Mesenchymal stem cell (in vitro differentiated cells and primary cell): ENCODE measurements at regions not wholly inside any gene's neighbourhood (a gene's known extent, or its start where the extent isn't known, plus 50 kb on each side); places are given as distances from the start of the nearest gene placed in this dataset.

Experiments
- DNase-seq: peaks from one replicate; pipeline ENCODE4 v3.0.0-alpha.2; 2013
- H2AFZ ChIP-seq: one replicate; pipeline ENCODE4 v1.6.1; 2013; ENCODE audit warnings: low read depth, mild to moderate bottlenecking, control low read depth, inconsistent platforms, low read length, moderate library complexity
- H2AK5ac ChIP-seq: 2 replicates; pipeline ENCODE4 v1.6.1; 2013; ENCODE audit warnings: low read length, moderate library complexity, mild to moderate bottlenecking, inconsistent platforms; ENCODE audit not compliant: severe bottlenecking
- H2BK120ac ChIP-seq: one replicate; pipeline ENCODE4 v1.6.1; 2013; ENCODE audit warnings: low read depth, mild to moderate bottlenecking, inconsistent platforms, low read length, moderate library complexity
- H2BK12ac ChIP-seq, 2 experiments: one replicate each; pipeline ENCODE4 v1.6.1; 2013; ENCODE audit warnings: inconsistent platforms in 2 of 2, low read length in 2 of 2, mild to moderate bottlenecking in 2 of 2, moderate library complexity in 2 of 2, control low read depth in 1 of 2
- H2BK15ac ChIP-seq: one replicate; pipeline ENCODE4 v1.6.1; 2013; ENCODE audit warnings: mild to moderate bottlenecking, low read depth, inconsistent platforms; ENCODE audit not compliant: poor library complexity, severe bottlenecking
- H2BK5ac ChIP-seq: 2 replicates; pipeline ENCODE4 v1.6.1; 2013; ENCODE audit warnings: low read depth, mild to moderate bottlenecking, low read length, control low read depth, inconsistent platforms; ENCODE audit not compliant: poor library complexity, severe bottlenecking
- H3K14ac ChIP-seq, 2 experiments: one replicate each; pipeline ENCODE4 v1.6.1; 2013; ENCODE audit warnings: inconsistent platforms in 2 of 2, low read length in 2 of 2, control low read depth in 1 of 2, mild to moderate bottlenecking in 1 of 2, moderate library complexity in 1 of 2
- H3K18ac ChIP-seq, 2 experiments: one replicate each; pipeline ENCODE4 v1.6.1; 2013; ENCODE audit warnings: inconsistent platforms in 2 of 2, low read length in 2 of 2, control low read depth in 1 of 2, low read depth in 1 of 2, mild to moderate bottlenecking in 1 of 2
- H3K23ac ChIP-seq, 2 experiments: one replicate each; pipeline ENCODE4 v1.6.1; 2013; ENCODE audit warnings: inconsistent platforms in 2 of 2, low read length in 2 of 2, mild to moderate bottlenecking in 2 of 2, moderate library complexity in 2 of 2, control low read depth in 1 of 2
- H3K27ac ChIP-seq: 2 replicates; pipeline ENCODE4 v1.5.1; 2013; ENCODE audit warnings: mild to moderate bottlenecking, moderate library complexity, low read length, control low read depth, inconsistent platforms; ENCODE audit not compliant: poor library complexity, severe bottlenecking
- H3K27me3 ChIP-seq, 2 experiments: 2 replicates each; pipeline versions ENCODE4 v1.6.1 to v1.7.0; 2013; ENCODE audit warnings: low read length in 2 of 2, mild to moderate bottlenecking in 2 of 2, moderate library complexity in 2 of 2, control low read depth in 1 of 2, inconsistent platforms in 1 of 2; ENCODE audit not compliant: control insufficient read depth in 1 of 2, insufficient read depth in 1 of 2
- H3K36me3 ChIP-seq, 2 experiments: 2 replicates each; pipeline versions ENCODE4 v1.6.1 to v1.7.0; 2013; ENCODE audit warnings: low read length in 2 of 2, control low read depth in 1 of 2, inconsistent platforms in 1 of 2, low read depth in 1 of 2, mild to moderate bottlenecking in 1 of 2; ENCODE audit not compliant: insufficient read depth in 2 of 2, control insufficient read depth in 1 of 2
- H3K4ac ChIP-seq, 2 experiments: one replicate each; pipeline ENCODE4 v1.6.1; 2013; ENCODE audit warnings: inconsistent platforms in 2 of 2, low read length in 2 of 2, mild to moderate bottlenecking in 2 of 2, moderate library complexity in 2 of 2, control low read depth in 1 of 2, low read depth in 1 of 2
- H3K4me1 ChIP-seq: 2 replicates; pipeline ENCODE4 v1.6.1; 2013; ENCODE audit warnings: low read depth, low read length, control low read depth; ENCODE audit not compliant: control insufficient read depth, insufficient read depth
- H3K4me2 ChIP-seq: 2 replicates; pipeline ENCODE4 v1.6.1; 2013; ENCODE audit warnings: low read length, mild to moderate bottlenecking, inconsistent platforms; ENCODE audit not compliant: poor library complexity, severe bottlenecking
- H3K4me3 ChIP-seq, 2 experiments: 2 replicates each; pipeline versions ENCODE4 v1.5.1 to v1.7.0; 2013; ENCODE audit warnings: low read length in 2 of 2, mild to moderate bottlenecking in 2 of 2, control low read depth in 1 of 2, low read depth in 1 of 2; ENCODE audit not compliant: insufficient read depth in 1 of 2
- H3K79me1 ChIP-seq: replicated peaks from 2 replicates; pipeline ENCODE4 v1.6.1; 2013; ENCODE audit warnings: mild to moderate bottlenecking, control low read depth, low read length, inconsistent platforms; ENCODE audit not compliant: poor library complexity, severe bottlenecking
- H3K9ac ChIP-seq: 2 replicates; pipeline ENCODE4 v1.7.0; 2013; ENCODE audit warnings: mild to moderate bottlenecking, low read length, moderate library complexity
- H3K9me3 ChIP-seq: 2 replicates; pipeline ENCODE4 v1.7.0; 2013; ENCODE audit warnings: mild to moderate bottlenecking, low read length; ENCODE audit not compliant: control insufficient read depth
- H4K8ac ChIP-seq: one replicate; pipeline ENCODE4 v1.6.1; 2013; ENCODE audit warnings: inconsistent platforms, mild to moderate bottlenecking, low read length, moderate library complexity
- H4K91ac ChIP-seq: one replicate; pipeline ENCODE4 v1.6.1; 2013; ENCODE audit warnings: mild to moderate bottlenecking, low read length, inconsistent platforms
- WGBS: methylation state at CpG from one replicate; pipeline ENCODE4 v1.1.7; 2013; ENCODE audit warnings: mixed read lengths; 5-methylcytosine and 5-hydroxymethylcytosine counted together

GRCh38 chr18:26717123-26717719 is 148.3 kb downstream of the AQP4 start:
- Histone ChIP-seq H4K8ac (no peak overlapping the region), H2BK5ac (no peak overlapping the region), H3K18ac (no peak overlapping the region), H3K9me3 (no peaks in the 10 kb centered on the region), H3K27ac (no peak overlapping the region), H2AK5ac (no peak overlapping the region), H3K23ac (no peak overlapping the region), H3K36me3 (no peaks in the 10 kb centered on the region), H3K79me1 (no peaks in the 10 kb centered on the region), H3K4me2 (no peak overlapping the region), H2BK120ac (no peak overlapping the region), H3K9ac (no peak overlapping the region), H3K4ac (no peak overlapping the region), H4K91ac (no peak overlapping the region), H3K27me3 (no peaks in the 10 kb centered on the region), H2BK12ac (no peak overlapping the region), H2BK15ac (no peak overlapping the region), H3K4me3 (no peak overlapping the region), H3K14ac (no peak overlapping the region), H3K4me1 (no peaks in the 10 kb centered on the region), H2AFZ (no peak overlapping the region)
- no peak for DNase-seq
- WGBS, result 80% methylated on average over 4 of the region's 4 CpGs

- Histone ChIP-seq H3K4ac (no peak overlapping the region), H4K91ac (no peak overlapping the region), H3K36me3 (no peaks in the 10 kb centered on the region), H3K27ac (no peak overlapping the region), H2BK15ac (no peak overlapping the region), H3K27me3 (no peaks in the 10 kb centered on the region), H2BK120ac (no peak overlapping the region), H3K4me2 (no peak overlapping the region), H3K4me1 (no peaks in the 10 kb centered on the region), H3K18ac (no peak overlapping the region), H2AFZ (no peak overlapping the region), H3K9me3 (no peaks in the 10 kb centered on the region), H2BK5ac (no peak overlapping the region), H3K14ac (no peak overlapping the region), H3K4me3 (no peak overlapping the region), H3K23ac (no peak overlapping the region), H2AK5ac (no peak overlapping the region), H3K9ac (no peak overlapping the region), H2BK12ac (no peak overlapping the region), H4K8ac (no peak overlapping the region), H3K79me1 (no peaks in the 10 kb centered on the region)
- DNase-seq, result no peak
- 91% methylated on average over 4 of the region's 6 CpGs for WGBS
Observed at GRCh38 chr18:26714739-26715138, 150.8 kb downstream of the AQP4 start.

GRCh38 chr18:26711756-26712155 is 153.8 kb downstream of the AQP4 start:
- Histone ChIP-seq H4K8ac (no peak overlapping the region), H3K23ac (no peak overlapping the region), H3K4me2 (no peak overlapping the region), H3K27ac (no peak overlapping the region), H2AFZ (no peak overlapping the region), H2AK5ac (no peak overlapping the region), H2BK12ac (no peak overlapping the region), H3K14ac (no peak overlapping the region), H2BK120ac (no peak overlapping the region), H2BK15ac (no peak overlapping the region), H3K36me3 (no peaks in the 10 kb centered on the region), H2BK5ac (no peak overlapping the region), H3K27me3 (no peaks in the 10 kb centered on the region), H3K4ac (no peak overlapping the region), H3K4me3 (no peak overlapping the region), H3K4me1 (no peaks in the 10 kb centered on the region), H3K79me1 (no peaks in the 10 kb centered on the region), H3K18ac (no peak overlapping the region), H4K91ac (no peak overlapping the region), H3K9me3 (no peaks in the 10 kb centered on the region), H3K9ac (no peak overlapping the region)
- 100% methylated on average over 1 of the region's 3 CpGs for WGBS
- DNase-seq, result no peak

- H3K79me1 ChIP-seq, result no peaks in the 10 kb centered on the region
- no peaks in the 10 kb centered on the region for H3K36me3 ChIP-seq
- no peak overlapping the region for H3K4me2 ChIP-seq
- H3K4me1 ChIP-seq, result no peaks in the 10 kb centered on the region
- H2AFZ ChIP-seq, result no peak overlapping the region
- no peak overlapping the region for H2AK5ac ChIP-seq
- H2BK120ac ChIP-seq, result no peak overlapping the region
- 31% methylated on average over 3 of the region's 4 CpGs for WGBS
- no peak overlapping the region for H3K9ac ChIP-seq
- H2BK12ac ChIP-seq, result no peak overlapping the region
- no peak overlapping the region for H3K23ac ChIP-seq
- H3K4me3 ChIP-seq, result no peak overlapping the region
- H3K4ac ChIP-seq, result no peak overlapping the region
- no peak overlapping the region for H4K8ac ChIP-seq
- H2BK15ac ChIP-seq, result no peak overlapping the region
- H3K14ac ChIP-seq, result no peak overlapping the region
- no peak overlapping the region for H4K91ac ChIP-seq
- H3K27me3 ChIP-seq, result no peaks in the 10 kb centered on the region
- no peak overlapping the region for H3K18ac ChIP-seq
- H3K27ac ChIP-seq, result no peak overlapping the region
- no peaks in the 10 kb centered on the region for H3K9me3 ChIP-seq
- no peak for DNase-seq
- H2BK5ac ChIP-seq, result no peak overlapping the region
Observed at GRCh38 chr18:26710470-26711096, 154.9 kb downstream of the AQP4 start.
